ENCODE measurements at regions not wholly inside any gene's neighbourhood (a gene's known extent, or its start where the extent isn't known, plus 50 kb on each side); places are given as distances from the start of the nearest gene placed in this dataset.

DNA sequence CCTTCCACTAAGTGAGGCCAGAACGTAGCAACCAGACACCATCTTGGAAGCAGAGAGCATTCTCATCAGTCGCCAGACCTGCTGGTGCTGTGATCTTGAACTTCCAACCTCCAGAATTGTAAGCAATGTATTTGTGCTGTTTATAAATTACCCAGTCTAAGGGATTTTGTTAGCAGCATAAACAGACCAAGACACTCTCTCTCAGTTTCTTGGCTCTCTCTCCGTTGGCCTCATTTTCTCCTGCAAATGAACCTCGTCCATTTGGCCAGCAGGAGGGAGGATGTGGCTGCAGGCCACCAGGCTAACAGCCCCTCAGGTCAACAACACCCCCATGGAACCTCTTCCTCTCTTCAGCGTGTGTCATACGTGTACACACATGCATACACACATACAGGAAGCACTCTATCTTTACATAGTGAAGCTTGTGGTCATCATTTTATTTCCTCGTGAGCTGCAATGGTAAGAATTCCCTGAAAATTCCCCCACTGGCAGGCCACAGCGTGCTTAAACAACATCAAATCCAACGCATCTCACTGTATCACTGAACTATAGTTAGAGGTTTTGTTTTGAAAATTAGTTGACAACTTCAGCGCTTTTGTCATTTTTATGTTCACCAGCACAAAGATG lies 62.8 kb upstream of the PPP1R26 start:
- no peak for DNase-seq (ENCODE audit: low read depth)
- TF ChIP-seq, protein P1, sequence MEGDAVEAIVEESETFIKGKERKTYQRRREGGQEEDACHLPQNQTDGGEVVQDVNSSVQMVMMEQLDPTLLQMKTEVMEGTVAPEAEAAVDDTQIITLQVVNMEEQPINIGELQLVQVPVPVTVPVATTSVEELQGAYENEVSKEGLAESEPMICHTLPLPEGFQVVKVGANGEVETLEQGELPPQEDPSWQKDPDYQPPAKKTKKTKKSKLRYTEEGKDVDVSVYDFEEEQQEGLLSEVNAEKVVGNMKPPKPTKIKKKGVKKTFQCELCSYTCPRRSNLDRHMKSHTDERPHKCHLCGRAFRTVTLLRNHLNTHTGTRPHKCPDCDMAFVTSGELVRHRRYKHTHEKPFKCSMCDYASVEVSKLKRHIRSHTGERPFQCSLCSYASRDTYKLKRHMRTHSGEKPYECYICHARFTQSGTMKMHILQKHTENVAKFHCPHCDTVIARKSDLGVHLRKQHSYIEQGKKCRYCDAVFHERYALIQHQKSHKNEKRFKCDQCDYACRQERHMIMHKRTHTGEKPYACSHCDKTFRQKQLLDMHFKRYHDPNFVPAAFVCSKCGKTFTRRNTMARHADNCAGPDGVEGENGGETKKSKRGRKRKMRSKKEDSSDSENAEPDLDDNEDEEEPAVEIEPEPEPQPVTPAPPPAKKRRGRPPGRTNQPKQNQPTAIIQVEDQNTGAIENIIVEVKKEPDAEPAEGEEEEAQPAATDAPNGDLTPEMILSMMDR (IDR thresholded peaks at IDR 0.05; ENCODE audit: insufficient read depth, low read length) = no peak
- no peak overlapping the region for H3K4me3 ChIP-seq (ENCODE audit: low read depth, low read length)

DNA sequence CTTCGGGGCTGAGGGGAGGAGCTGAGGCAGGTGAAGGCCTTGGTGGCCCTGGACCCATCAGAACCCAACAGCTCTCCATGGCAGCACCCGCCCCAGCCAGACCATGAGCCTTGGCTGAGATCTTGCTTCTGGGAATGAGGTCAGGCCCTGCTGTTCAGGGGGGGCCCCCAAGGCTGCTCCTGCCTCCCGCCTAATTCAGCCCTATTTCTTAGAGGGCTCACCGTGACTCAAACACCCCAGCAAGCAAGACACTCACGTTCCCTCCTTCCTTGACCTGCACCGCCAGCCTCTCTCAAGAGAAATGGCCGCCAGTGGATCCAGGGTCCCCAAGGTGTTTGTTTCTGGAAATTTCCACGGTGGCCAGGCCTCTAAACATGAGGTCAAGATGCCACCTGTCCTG lies 61.4 kb upstream of the PPP1R26 start:
- TF ChIP-seq, protein P1 (IDR thresholded peaks at IDR 0.05; ENCODE audit: insufficient read depth, low read length) = no peak
- no peak for DNase-seq (ENCODE audit: low read depth)
- H3K4me3 ChIP-seq (ENCODE audit: low read depth, low read length) = no peak overlapping the region

DNA sequence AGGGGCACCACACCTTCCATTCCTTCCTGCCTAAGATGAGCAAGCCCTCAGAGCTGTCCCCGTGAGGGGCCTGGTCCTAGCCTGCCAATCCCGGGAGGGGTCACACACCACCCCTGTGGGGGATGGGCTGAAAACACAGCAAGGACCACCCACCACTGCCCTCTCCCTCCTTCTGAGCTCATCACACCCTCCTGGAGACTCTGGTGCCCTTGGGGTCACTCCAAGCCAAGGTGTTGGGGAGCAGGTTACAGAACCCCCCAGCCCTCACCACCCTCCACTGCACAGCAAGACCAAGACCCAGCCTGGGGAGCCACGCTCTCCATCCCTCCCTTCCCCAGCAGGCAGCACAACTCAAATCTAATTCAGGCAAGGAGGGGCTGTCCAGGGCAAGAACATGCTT lies 60.5 kb upstream of the PPP1R26 start:
- DNase-seq (ENCODE audit: low read depth) = no peak
- no peak overlapping the region for H3K4me3 ChIP-seq (ENCODE audit: low read depth, low read length)
- TF ChIP-seq, protein P1 (IDR thresholded peaks at IDR 0.05; ENCODE audit: insufficient read depth, low read length) = no peak

DNA sequence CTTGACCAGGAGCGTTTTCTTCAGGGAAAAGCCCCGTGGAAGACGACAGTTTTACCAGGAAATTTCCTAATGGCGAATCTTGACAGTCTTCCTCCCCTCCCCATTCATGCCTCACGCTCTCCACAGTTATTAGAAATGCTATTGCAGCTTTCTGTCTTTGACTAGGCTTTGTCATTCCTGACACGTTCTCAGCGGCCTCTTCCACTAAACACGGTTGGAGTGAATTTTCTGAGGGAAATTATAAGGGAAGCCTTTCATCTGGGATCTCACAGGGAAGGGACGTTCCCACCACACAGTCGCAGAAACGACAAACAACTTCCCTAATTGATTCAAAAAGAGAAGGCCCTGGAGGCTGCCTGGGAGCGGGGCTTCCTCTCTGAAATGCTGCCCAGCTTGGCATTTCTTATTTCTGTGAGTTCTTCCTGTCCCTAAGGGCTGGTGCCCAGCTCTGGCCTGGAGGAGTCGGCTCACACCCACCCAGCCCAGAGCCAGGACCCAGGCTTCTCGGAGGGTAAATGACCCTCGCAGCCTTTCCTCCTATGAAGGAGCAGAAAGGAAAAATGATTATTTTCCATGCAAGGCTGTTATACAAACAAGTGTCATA lies 57.1 kb upstream of the PPP1R26 start:
- TF ChIP-seq, protein P1 (IDR thresholded peaks at IDR 0.05; ENCODE audit: insufficient read depth, low read length) = no peak
- DNase-seq (ENCODE audit: low read depth) = no peak
- no peak overlapping the region for H3K4me3 ChIP-seq (ENCODE audit: low read depth, low read length)

GRCh38 chr9:135423725-135424124 lies 55.9 kb upstream of the PPP1R26 start:
- DNase-seq (ENCODE audit: low read depth) = no peak
- TF ChIP-seq, protein P1 (IDR thresholded peaks at IDR 0.05; ENCODE audit: insufficient read depth, low read length) = no peak
- H3K4me3 ChIP-seq (ENCODE audit: low read depth, low read length) = no peak overlapping the region

Data from fibroblast of the aortic adventitia (primary cell).